B cell (primary cell): ENCODE measurements at regions not wholly inside any gene's neighbourhood (a gene's known extent, or its start where the extent isn't known, plus 50 kb on each side); places are given as distances from the start of the nearest gene placed in this dataset.

Experiments
- ATAC-seq: fragments of 200-7000 bp; cut with Tn5 transposase; one replicate; pipeline ENCODE4 v1.10.0; 2021; ENCODE audit warnings: low read depth, mild to moderate bottlenecking, moderate number of reproducible peaks, moderate library complexity
- CTCF ChIA-PET: fragments of 350-600 bp; sonication (Branson Sonifier 250); formaldehyde crosslinking; loops from one replicate; lab custom pipeline; 2021; ENCODE audit warnings: antibody characterized with exemption, inconsistent platforms; lab: Charles Lee
- POLR2A ChIA-PET: fragments of 350-600 bp; sonication (Branson Sonifier 250); formaldehyde crosslinking; loops from one replicate; lab custom pipeline; 2021; ENCODE audit warnings: antibody characterized with exemption; lab: Charles Lee
- DNase-seq: peaks from one replicate; pipeline ENCODE4 v3.0.0; 2013
- H2AFZ ChIP-seq: 2 replicates; pipeline ENCODE4 v1.6.1; 2012; ENCODE audit warnings: mild to moderate bottlenecking, low read depth, low read length; ENCODE audit not compliant: insufficient read depth, poor library complexity, severe bottlenecking
- H3K27ac ChIP-seq, 2 donors: 1 replicate in 1 of 2; 2 replicates in 1 of 2; pipeline ENCODE4 v1.5.1; 2012 to 2013; ENCODE audit warnings: low read length in 2 of 2, mild to moderate bottlenecking in 2 of 2, moderate library complexity in 1 of 2
- H3K27me3 ChIP-seq, 4 experiments: fragments of 200-600 bp in 1 of 4; sonication (generic) in 1 of 4; replicated peaks in 1 of 4; 1 replicate in 2 of 4; 2 replicates in 2 of 4; pipeline versions ENCODE4 v1.6.1 to v1.7.0; 2013 to 2016; ENCODE audit warnings: low read length in 3 of 4, mild to moderate bottlenecking in 2 of 4, mixed read lengths in 1 of 4, moderate library complexity in 1 of 4; ENCODE audit not compliant: insufficient read depth in 4 of 4, control insufficient read depth in 3 of 4; ENCODE audit errors: control extremely low read depth in 1 of 4
- H3K36me3 ChIP-seq, 2 experiments: replicated peaks in 1 of 2; 1 replicate in 1 of 2; 2 replicates in 1 of 2; pipeline versions ENCODE4 v1.6.1 to v1.7.1; 2013; ENCODE audit warnings: low read length in 1 of 2; ENCODE audit not compliant: insufficient read depth in 2 of 2, control insufficient read depth in 1 of 2; ENCODE audit errors: control extremely low read depth in 1 of 2, extremely low read depth in 1 of 2
- H3K4me1 ChIP-seq, 2 donors: fragments of 200-600 bp in 1 of 2; sonication (generic) in 1 of 2; 1 replicate in 1 of 2; 2 replicates in 1 of 2; pipeline versions ENCODE4 v1.5.1 to v1.6.1; 2013 to 2017; ENCODE audit warnings: low read length in 2 of 2; ENCODE audit not compliant: control insufficient read depth in 2 of 2, insufficient read depth in 2 of 2
- H3K4me2 ChIP-seq: replicated peaks from 2 replicates; pipeline ENCODE3; 2012; ENCODE audit warnings: mild to moderate bottlenecking, low read depth, low read length; ENCODE audit not compliant: poor library complexity, severe bottlenecking
- H3K4me3 ChIP-seq, 5 experiments: fragments of 200-600 bp in 1 of 5; sonication (generic) in 1 of 5; 1 replicate in 3 of 5; 2 replicates in 2 of 5; pipeline versions ENCODE4 v1.5.1 to v1.7.0; 2011 to 2016; ENCODE audit warnings: low read length in 4 of 5, mild to moderate bottlenecking in 4 of 5, low read depth in 2 of 5, control low read depth in 1 of 5, moderate library complexity in 1 of 5; ENCODE audit not compliant: insufficient read depth in 1 of 5; ENCODE audit errors: control extremely low read depth in 1 of 5, extremely low read depth in 1 of 5
- H3K79me2 ChIP-seq: fragments of 200-600 bp; sonication (generic); one replicate; pipeline ENCODE4 v1.6.0; 2016; ENCODE audit warnings: low read length; ENCODE audit not compliant: control insufficient read depth, insufficient read depth
- H3K9ac ChIP-seq: fragments of 200-600 bp; sonication (generic); 2 replicates; pipeline ENCODE4 v1.6.1; 2017; ENCODE audit warnings: mild to moderate bottlenecking, low read length, moderate library complexity
- H3K9me3 ChIP-seq, 3 donors: one replicate each; pipeline versions ENCODE4 v1.6.1 to v1.7.1; 2013; ENCODE audit warnings: low read length in 2 of 3; ENCODE audit not compliant: control insufficient read depth in 2 of 3, insufficient read depth in 1 of 3; ENCODE audit errors: control extremely low read depth in 1 of 3
- H4K20me1 ChIP-seq: 2 replicates; pipeline ENCODE4 v1.6.0; 2012; ENCODE audit warnings: mild to moderate bottlenecking, low read length; ENCODE audit not compliant: insufficient read depth, control insufficient read depth, poor library complexity, severe bottlenecking
- H3K27ac Mint-ChIP-seq: one replicate; pipeline ENCODE4 v1.8.0; 2021; ENCODE audit warnings: mixed read lengths
- H3K27me3 Mint-ChIP-seq: one replicate; pipeline ENCODE4 v1.8.0; 2021; ENCODE audit warnings: mixed read lengths
- H3K4me1 Mint-ChIP-seq: one replicate; pipeline ENCODE4 v1.8.0; 2021; ENCODE audit warnings: mixed read lengths
- H3K4me3 Mint-ChIP-seq: one replicate; pipeline ENCODE4 v1.8.0; 2021; ENCODE audit warnings: mixed read lengths
- H3K9me3 Mint-ChIP-seq: one replicate; pipeline ENCODE4 v1.8.0; 2022; ENCODE audit warnings: mixed read lengths; ENCODE audit not compliant: insufficient read depth
- EZH2 ChIP-seq: IDR thresholded peaks from 2 replicates; pipeline ENCODE4 v1.6.1; 2012; ENCODE audit warnings: borderline replicate concordance, low read depth, mild to moderate bottlenecking, moderate library complexity, low read length; ENCODE audit not compliant: insufficient read depth, poor library complexity, severe bottlenecking
- whole genome bisulfite sequencing: methylation state at CpG from one replicate; pipeline ENCODE4 v1.1.5; 2013; ENCODE audit warnings: missing lambda C conversion rate; ENCODE audit not compliant: insufficient coverage; 5-methylcytosine and 5-hydroxymethylcytosine counted together
- intact Hi-C: fragments of 100-400 bp; cut with micrococcal nuclease; formaldehyde crosslinking; loops from one replicate; pipeline ENCODE4 v1.10.0; 2022
- TF ChIP-seq, protein P1 (sequence below): fragments of 200-600 bp; IDR thresholded peaks from one replicate; pipeline ENCODE4 v1.8.0; 2022; ENCODE audit warnings: antibody characterized with exemption, mild to moderate bottlenecking

DNA sequence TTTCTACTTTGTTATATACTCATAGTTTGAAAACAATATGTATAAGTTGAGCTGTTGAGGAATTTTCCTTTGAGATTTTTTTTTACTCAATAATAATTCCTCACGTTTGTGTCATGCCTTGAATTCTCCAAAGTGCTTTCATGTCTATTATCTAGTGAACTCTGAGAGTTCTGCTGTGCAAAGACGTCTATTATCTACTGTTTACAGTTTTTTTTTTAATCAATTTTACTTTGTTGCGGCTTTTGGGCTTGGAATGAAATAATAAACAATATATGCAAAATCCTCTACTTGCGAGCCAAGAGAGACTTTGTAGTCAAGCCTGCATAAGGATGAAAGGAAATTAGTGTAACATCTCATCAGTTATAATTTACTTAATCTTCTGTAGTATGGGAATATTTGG, 107.2 kb upstream of the FRMD6 start:
- WGBS = no CpG with 5 or more reads among the region's 4 CpGs
- no peak overlapping the region for H3K4me2 ChIP-seq
- Mint-ChIP-seq H3K4me3 (no peak overlapping the region), H3K27ac (no peak overlapping the region), H3K4me1 (no peaks in the 10 kb centered on the region), H3K9me3 (no peaks in the 10 kb centered on the region), H3K27me3 (peaks cover 17% of the 10 kb centered on the region)
- ATAC-seq = no peak
- no peak overlapping the region for H3K27ac ChIP-seq
- no peak overlapping the region for H2AFZ ChIP-seq
- H3K9ac ChIP-seq = no peak overlapping the region
- intact Hi-C loops = no loop called here
- CTCF ChIA-PET = interaction anchor here (0.5 kb wide), 1 partner anchor 1152 kb away, joined by 6 read pairs; no protein-coding TSS in a partner anchor
- DNase-seq = no peak
- TF ChIP-seq, protein P1, sequence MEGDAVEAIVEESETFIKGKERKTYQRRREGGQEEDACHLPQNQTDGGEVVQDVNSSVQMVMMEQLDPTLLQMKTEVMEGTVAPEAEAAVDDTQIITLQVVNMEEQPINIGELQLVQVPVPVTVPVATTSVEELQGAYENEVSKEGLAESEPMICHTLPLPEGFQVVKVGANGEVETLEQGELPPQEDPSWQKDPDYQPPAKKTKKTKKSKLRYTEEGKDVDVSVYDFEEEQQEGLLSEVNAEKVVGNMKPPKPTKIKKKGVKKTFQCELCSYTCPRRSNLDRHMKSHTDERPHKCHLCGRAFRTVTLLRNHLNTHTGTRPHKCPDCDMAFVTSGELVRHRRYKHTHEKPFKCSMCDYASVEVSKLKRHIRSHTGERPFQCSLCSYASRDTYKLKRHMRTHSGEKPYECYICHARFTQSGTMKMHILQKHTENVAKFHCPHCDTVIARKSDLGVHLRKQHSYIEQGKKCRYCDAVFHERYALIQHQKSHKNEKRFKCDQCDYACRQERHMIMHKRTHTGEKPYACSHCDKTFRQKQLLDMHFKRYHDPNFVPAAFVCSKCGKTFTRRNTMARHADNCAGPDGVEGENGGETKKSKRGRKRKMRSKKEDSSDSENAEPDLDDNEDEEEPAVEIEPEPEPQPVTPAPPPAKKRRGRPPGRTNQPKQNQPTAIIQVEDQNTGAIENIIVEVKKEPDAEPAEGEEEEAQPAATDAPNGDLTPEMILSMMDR = no peak
- no peak for TF ChIP-seq EZH2
- POLR2A ChIA-PET = no interaction called here
- no peaks in the 10 kb centered on the region for H3K4me1 ChIP-seq
- no peaks in the 10 kb centered on the region for H4K20me1 ChIP-seq
- H3K79me2 ChIP-seq = no peaks in the 10 kb centered on the region
- no peaks in the 10 kb centered on the region for H3K9me3 ChIP-seq
- H3K27me3 ChIP-seq = peaks cover 0 to 4% (median 0%) of the 10 kb centered on the region in 4 experiments
- no peaks in the 10 kb centered on the region for H3K36me3 ChIP-seq
- no peak overlapping the region for H3K4me3 ChIP-seq

DNA sequence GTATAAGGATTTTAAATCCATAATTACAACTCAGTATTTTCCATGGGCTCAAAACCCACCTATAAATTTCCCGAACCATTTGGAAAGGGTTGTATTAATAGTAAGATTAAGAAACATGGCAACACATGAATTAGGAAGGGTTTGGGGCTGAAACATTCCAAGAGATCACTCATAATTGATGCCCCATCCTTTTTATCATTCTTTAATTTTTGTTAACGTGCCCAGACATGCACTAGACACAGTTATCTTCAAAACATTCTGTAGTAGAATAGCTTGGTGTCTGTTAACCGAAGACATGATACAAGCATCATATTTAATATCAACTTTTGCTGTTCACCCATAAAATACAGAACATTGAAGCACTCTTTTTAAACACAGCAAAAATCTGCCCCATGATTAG, 106.8 kb upstream of the FRMD6 start:
- H2AFZ ChIP-seq = no peak overlapping the region
- ChIA-PET POLR2A (no interaction called here), CTCF (interaction anchor here (0.5 kb wide), 1 partner anchor 1151 kb away, joined by 6 read pairs; no protein-coding TSS in a partner anchor)
- no peaks in the 10 kb centered on the region for H3K4me1 ChIP-seq
- Mint-ChIP-seq H3K27ac (no peak overlapping the region), H3K9me3 (no peaks in the 10 kb centered on the region), H3K27me3 (peaks cover 17% of the 10 kb centered on the region), H3K4me3 (no peak overlapping the region), H3K4me1 (no peaks in the 10 kb centered on the region)
- H3K79me2 ChIP-seq = no peaks in the 10 kb centered on the region
- intact Hi-C loops = no loop called here
- no peak for ATAC-seq
- H3K4me3 ChIP-seq = no peak overlapping the region
- H3K9ac ChIP-seq = no peak overlapping the region
- WGBS = no CpG with 5 or more reads among the region's 3 CpGs
- H3K4me2 ChIP-seq = no peak overlapping the region
- no peak overlapping the region for H3K27ac ChIP-seq
- H4K20me1 ChIP-seq = no peaks in the 10 kb centered on the region
- no peak for TF ChIP-seq EZH2
- TF ChIP-seq, protein P1 = no peak
- no peaks in the 10 kb centered on the region for H3K36me3 ChIP-seq
- H3K27me3 ChIP-seq = peaks cover 0 to 4% (median 0%) of the 10 kb centered on the region in 4 experiments
- H3K9me3 ChIP-seq = no peaks in the 10 kb centered on the region
- no peak for DNase-seq
